ENCODE measurements at regions not wholly inside any gene's neighbourhood (a gene's known extent, or its start where the extent isn't known, plus 50 kb on each side); places are given as distances from the start of the nearest gene placed in this dataset.

DNA sequence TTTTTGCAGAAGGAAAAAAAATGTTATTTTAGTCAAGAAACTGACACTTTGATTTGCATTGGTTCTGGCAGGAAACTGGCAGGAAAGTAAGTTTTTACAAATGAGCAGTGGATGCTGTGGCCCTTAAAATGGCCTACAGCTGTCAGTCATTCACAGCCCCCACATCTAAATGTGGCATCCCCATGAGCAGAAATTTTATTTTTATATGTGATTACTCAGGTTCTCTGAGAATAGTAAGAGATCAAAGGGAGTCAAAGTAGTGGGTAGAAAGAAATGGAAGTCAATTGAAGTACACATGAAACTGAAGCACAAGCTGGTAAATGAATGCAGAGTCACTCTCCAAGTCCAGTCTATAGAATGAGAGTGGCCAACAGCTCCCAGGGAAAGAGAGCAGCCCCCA is 80.3 kb downstream of the ENC1 start:
- H3K27ac ChIP-seq = no peak overlapping the region
- no peaks in the 10 kb centered on the region for H3K27me3 ChIP-seq (replicated peaks; ENCODE audit: insufficient read depth)
- no peaks in the 10 kb centered on the region for H3K9me3 ChIP-seq
- no peaks in the 10 kb centered on the region for H3K36me3 ChIP-seq
- no peak overlapping the region for H3K4me3 ChIP-seq
- DNase-seq (ENCODE audit: low spot score) = no peak
- TF ChIP-seq, protein P1, sequence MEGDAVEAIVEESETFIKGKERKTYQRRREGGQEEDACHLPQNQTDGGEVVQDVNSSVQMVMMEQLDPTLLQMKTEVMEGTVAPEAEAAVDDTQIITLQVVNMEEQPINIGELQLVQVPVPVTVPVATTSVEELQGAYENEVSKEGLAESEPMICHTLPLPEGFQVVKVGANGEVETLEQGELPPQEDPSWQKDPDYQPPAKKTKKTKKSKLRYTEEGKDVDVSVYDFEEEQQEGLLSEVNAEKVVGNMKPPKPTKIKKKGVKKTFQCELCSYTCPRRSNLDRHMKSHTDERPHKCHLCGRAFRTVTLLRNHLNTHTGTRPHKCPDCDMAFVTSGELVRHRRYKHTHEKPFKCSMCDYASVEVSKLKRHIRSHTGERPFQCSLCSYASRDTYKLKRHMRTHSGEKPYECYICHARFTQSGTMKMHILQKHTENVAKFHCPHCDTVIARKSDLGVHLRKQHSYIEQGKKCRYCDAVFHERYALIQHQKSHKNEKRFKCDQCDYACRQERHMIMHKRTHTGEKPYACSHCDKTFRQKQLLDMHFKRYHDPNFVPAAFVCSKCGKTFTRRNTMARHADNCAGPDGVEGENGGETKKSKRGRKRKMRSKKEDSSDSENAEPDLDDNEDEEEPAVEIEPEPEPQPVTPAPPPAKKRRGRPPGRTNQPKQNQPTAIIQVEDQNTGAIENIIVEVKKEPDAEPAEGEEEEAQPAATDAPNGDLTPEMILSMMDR (IDR thresholded peaks at IDR 0.05) = no peak
- ATAC-seq (ENCODE audit: insufficient number of reproducible peaks, low FRiP score, low read depth) = no peak
- H3K4me1 ChIP-seq (ENCODE audit: control insufficient read depth in 1 of 2, low read depth in 2 of 2) = no peaks in the 10 kb centered on the region

DNA sequence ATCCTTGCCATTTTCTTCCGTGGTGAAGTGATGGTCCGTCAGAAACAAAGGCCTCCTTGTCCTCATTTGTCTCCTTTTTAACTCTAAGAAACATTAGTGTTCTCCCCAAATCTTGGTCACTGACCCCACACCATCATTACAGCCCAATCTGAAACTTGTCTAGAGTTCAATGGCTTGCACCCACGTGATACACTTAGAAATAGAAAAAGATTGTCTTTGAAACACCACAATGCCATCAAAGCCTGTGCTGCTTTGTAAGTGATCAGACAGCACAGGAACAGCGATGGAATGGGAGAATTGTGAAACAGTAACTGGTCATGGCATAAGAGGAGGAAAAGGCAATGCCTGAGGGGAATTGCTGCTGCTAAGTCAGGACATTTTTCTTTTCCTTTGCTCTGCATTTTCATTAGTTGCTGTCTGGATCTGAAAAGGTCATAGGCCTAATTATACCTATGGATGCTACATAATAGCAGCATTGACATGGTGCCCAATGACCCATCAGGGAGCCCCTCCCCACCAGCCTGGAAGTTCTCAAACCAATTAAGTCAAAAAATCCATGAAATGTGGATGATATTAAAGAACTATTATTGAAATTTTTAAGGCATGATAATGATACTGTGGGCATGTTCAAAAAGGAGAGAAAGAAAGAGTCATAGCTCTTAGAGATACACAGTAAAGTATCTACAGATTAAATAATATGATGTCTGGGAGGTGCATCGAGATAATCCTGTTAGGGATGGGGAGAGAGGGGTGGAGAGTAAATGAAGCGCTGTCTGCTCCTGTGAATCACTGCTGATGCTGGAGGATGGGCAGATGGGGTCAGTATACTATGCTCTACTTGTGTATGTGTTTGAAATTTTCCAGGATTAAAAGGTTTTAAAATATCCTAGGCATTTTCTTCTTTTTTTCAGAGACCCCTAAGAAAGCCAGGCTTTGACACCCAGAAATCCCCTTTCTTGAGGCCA is 83.6 kb downstream of the ENC1 start:
- no peaks in the 10 kb centered on the region for H3K27me3 ChIP-seq (replicated peaks; ENCODE audit: insufficient read depth)
- no peak for ATAC-seq (ENCODE audit: insufficient number of reproducible peaks, low FRiP score, low read depth)
- H3K27ac ChIP-seq = no peak overlapping the region
- TF ChIP-seq, protein P1 (IDR thresholded peaks at IDR 0.05) = no peak
- no peaks in the 10 kb centered on the region for H3K36me3 ChIP-seq
- no peak for DNase-seq (ENCODE audit: low spot score)
- no peaks in the 10 kb centered on the region for H3K9me3 ChIP-seq
- no peak overlapping the region for H3K4me3 ChIP-seq
- H3K4me1 ChIP-seq (ENCODE audit: control insufficient read depth in 1 of 2, low read depth in 2 of 2) = no peaks in the 10 kb centered on the region

DNA sequence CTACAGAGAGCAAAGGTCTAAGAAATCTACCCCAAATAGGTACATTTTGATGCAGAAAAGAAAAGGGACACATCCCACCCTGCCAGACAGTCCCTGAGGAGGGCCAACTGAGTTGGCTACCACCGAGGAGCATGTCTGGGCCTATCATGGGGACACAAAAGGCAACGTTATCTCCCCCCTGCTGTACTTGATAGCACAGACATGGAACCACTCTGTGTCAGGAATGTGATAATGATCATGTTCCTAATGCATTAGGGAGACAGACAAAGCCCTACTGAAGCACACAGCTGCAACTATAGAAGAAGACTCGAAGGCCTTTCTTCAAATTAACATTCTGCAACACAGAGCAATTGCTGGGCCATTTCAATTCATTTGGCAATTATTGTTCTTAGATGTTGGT is 84.5 kb downstream of the ENC1 start:
- no peak for ATAC-seq (ENCODE audit: insufficient number of reproducible peaks, low FRiP score, low read depth)
- H3K36me3 ChIP-seq = no peaks in the 10 kb centered on the region
- H3K27ac ChIP-seq = no peak overlapping the region
- no peaks in the 10 kb centered on the region for H3K4me1 ChIP-seq (ENCODE audit: control insufficient read depth in 1 of 2, low read depth in 2 of 2)
- no peaks in the 10 kb centered on the region for H3K9me3 ChIP-seq
- DNase-seq (ENCODE audit: low spot score) = no peak
- no peak overlapping the region for H3K4me3 ChIP-seq
- TF ChIP-seq, protein P1 (IDR thresholded peaks at IDR 0.05) = no peak
- no peaks in the 10 kb centered on the region for H3K27me3 ChIP-seq (replicated peaks; ENCODE audit: insufficient read depth)

GRCh38 chr5:74552101-74552500 is 88.4 kb downstream of the ENC1 start:
- ATAC-seq (ENCODE audit: insufficient number of reproducible peaks, low FRiP score, low read depth) = no peak
- no peaks in the 10 kb centered on the region for H3K4me1 ChIP-seq (ENCODE audit: control insufficient read depth in 1 of 2, low read depth in 2 of 2)
- H3K27ac ChIP-seq = no peak overlapping the region
- no peak for DNase-seq (ENCODE audit: low spot score)
- H3K36me3 ChIP-seq = no peaks in the 10 kb centered on the region
- TF ChIP-seq, protein P1 (IDR thresholded peaks at IDR 0.05) = no peak
- no peak overlapping the region for H3K4me3 ChIP-seq
- no peaks in the 10 kb centered on the region for H3K27me3 ChIP-seq (replicated peaks; ENCODE audit: insufficient read depth)
- no peaks in the 10 kb centered on the region for H3K9me3 ChIP-seq

DNA sequence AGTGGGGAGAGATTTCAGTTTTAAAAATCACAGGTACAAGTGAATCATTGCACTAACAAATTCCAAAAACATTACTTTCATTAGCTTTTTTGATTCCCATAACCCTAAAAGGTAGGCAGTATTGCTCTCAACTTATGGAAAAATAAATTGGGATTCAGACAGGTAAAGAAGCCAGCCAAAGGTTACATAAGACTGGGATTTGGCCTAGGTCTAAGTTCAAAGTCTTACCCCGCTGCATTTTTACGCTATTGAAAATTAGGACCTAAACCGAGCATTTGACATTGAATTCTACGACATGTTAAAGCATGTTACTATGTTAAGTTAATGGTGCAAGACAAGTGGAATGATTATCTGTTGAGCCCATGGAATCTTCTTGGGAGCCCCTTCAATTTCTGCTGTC is 89.6 kb downstream of the ENC1 start:
- no peak for ATAC-seq (ENCODE audit: insufficient number of reproducible peaks, low FRiP score, low read depth)
- Histone ChIP-seq H3K27me3 (replicated peaks; ENCODE audit: insufficient read depth) (no peaks in the 10 kb centered on the region), H3K27ac (no peak overlapping the region), H3K9me3 (no peaks in the 10 kb centered on the region), H3K4me1 (ENCODE audit: control insufficient read depth in 1 of 2, low read depth in 2 of 2) (no peaks in the 10 kb centered on the region), H3K4me3 (no peak overlapping the region), H3K36me3 (no peaks in the 10 kb centered on the region)
- TF ChIP-seq, protein P1 (IDR thresholded peaks at IDR 0.05) = no peak
- DNase-seq (ENCODE audit: low spot score) = no peak

Measured in thoracic aorta (tissue), 2 donors.